Trophoblast cell (in vitro differentiated cells and primary cell): ENCODE measurements at regions not wholly inside any gene's neighbourhood (a gene's known extent, or its start where the extent isn't known, plus 50 kb on each side); places are given as distances from the start of the nearest gene placed in this dataset.
A peak's percentile ranks its signal among the peaks of the same experiment; 100 is the strongest.

Experiments
- DNase-seq, 2 donors: peaks; one replicate each; pipeline ENCODE4 v3.0.0-alpha.2; 2016
- H2AFZ ChIP-seq: 2 replicates; pipeline ENCODE4 v1.6.1; 2013; ENCODE audit warnings: low read length, moderate library complexity, mild to moderate bottlenecking; ENCODE audit not compliant: insufficient read depth, poor library complexity
- H2AK5ac ChIP-seq: 2 replicates; pipeline ENCODE4 v1.6.1; 2013; ENCODE audit warnings: mild to moderate bottlenecking, low read length
- H2BK120ac ChIP-seq: 2 replicates; pipeline ENCODE4 v1.6.1; 2013; ENCODE audit warnings: low read length, mild to moderate bottlenecking, moderate library complexity; ENCODE audit not compliant: insufficient read depth, poor library complexity
- H2BK12ac ChIP-seq: 2 replicates; pipeline ENCODE4 v1.6.1; 2013; ENCODE audit warnings: mild to moderate bottlenecking, low read length, moderate library complexity
- H2BK5ac ChIP-seq: 2 replicates; pipeline ENCODE4 v1.6.1; 2013; ENCODE audit warnings: low read length, low read depth, moderate library complexity, mild to moderate bottlenecking; ENCODE audit not compliant: poor library complexity
- H3K14ac ChIP-seq: 2 replicates; pipeline ENCODE4 v1.6.1; 2013; ENCODE audit warnings: mild to moderate bottlenecking, low read length
- H3K18ac ChIP-seq: 2 replicates; pipeline ENCODE4 v1.6.1; 2013; ENCODE audit warnings: mild to moderate bottlenecking, low read length
- H3K23ac ChIP-seq: 2 replicates; pipeline ENCODE4 v1.6.1; 2013; ENCODE audit warnings: low read length
- H3K27ac ChIP-seq: 2 replicates; pipeline ENCODE4 v1.5.1; 2013; ENCODE audit warnings: low read depth, mild to moderate bottlenecking, inconsistent platforms, low read length, moderate library complexity
- H3K27me3 ChIP-seq: 2 replicates; pipeline ENCODE4 v1.6.1; 2013; ENCODE audit warnings: inconsistent platforms, mild to moderate bottlenecking, low read length, moderate library complexity; ENCODE audit not compliant: insufficient read depth
- H3K36me3 ChIP-seq, 2 experiments: 1 replicate in 1 of 2; 2 replicates in 1 of 2; pipeline ENCODE4 v1.6.1; 2013; ENCODE audit warnings: low read length in 2 of 2, mild to moderate bottlenecking in 2 of 2, moderate library complexity in 1 of 2; ENCODE audit not compliant: insufficient read depth in 2 of 2, control insufficient read depth in 1 of 2
- H3K4ac ChIP-seq: 2 replicates; pipeline ENCODE4 v1.6.1; 2013; ENCODE audit warnings: low read depth, mild to moderate bottlenecking, low read length, moderate library complexity
- H3K4me1 ChIP-seq, 2 experiments: 1 replicate in 1 of 2; 2 replicates in 1 of 2; pipeline ENCODE4 v1.6.1; 2013; ENCODE audit warnings: low read length in 2 of 2, mild to moderate bottlenecking in 2 of 2, moderate library complexity in 1 of 2; ENCODE audit not compliant: insufficient read depth in 2 of 2, control insufficient read depth in 1 of 2
- H3K4me2 ChIP-seq: 2 replicates; pipeline ENCODE4 v1.6.1; 2013; ENCODE audit warnings: inconsistent platforms, mild to moderate bottlenecking, low read length, moderate library complexity
- H3K4me3 ChIP-seq: 2 replicates; pipeline ENCODE4 v1.5.1; 2013; ENCODE audit warnings: mild to moderate bottlenecking, low read depth, low read length, inconsistent platforms
- H3K79me1 ChIP-seq: one replicate; pipeline ENCODE4 v1.6.1; 2013; ENCODE audit warnings: low read length
- H3K79me2 ChIP-seq: 2 replicates; pipeline ENCODE4 v1.6.1; 2013; ENCODE audit warnings: low read length, mild to moderate bottlenecking; ENCODE audit not compliant: control insufficient read depth, insufficient read depth, poor library complexity
- H3K9ac ChIP-seq: 2 replicates; pipeline ENCODE4 v1.6.1; 2013; ENCODE audit warnings: mild to moderate bottlenecking, low read length
- H3K9me3 ChIP-seq: 2 replicates; pipeline ENCODE4 v1.6.1; 2013; ENCODE audit warnings: low read depth, mild to moderate bottlenecking, control low read depth, inconsistent platforms, low read length; ENCODE audit not compliant: insufficient read depth
- H4K12ac ChIP-seq: 2 replicates; pipeline ENCODE4 v1.6.1; 2013; ENCODE audit warnings: low read depth, mild to moderate bottlenecking, low read length, moderate library complexity
- H4K8ac ChIP-seq: 2 replicates; pipeline ENCODE4 v1.6.1; 2013; ENCODE audit warnings: low read depth, mild to moderate bottlenecking, low read length, moderate library complexity
- H4K91ac ChIP-seq: one replicate; pipeline ENCODE4 v1.6.1; 2013; ENCODE audit warnings: low read depth, mild to moderate bottlenecking, low read length, moderate library complexity
- WGBS: extraction: QIAGEN DNeasy Blood & Tissue Kit; methylation state at CpG from one replicate; pipeline ENCODE4 v1.1.7; 2013; ENCODE audit warnings: missing lambda C conversion rate; ENCODE audit not compliant: insufficient read length, insufficient coverage; ENCODE audit errors: extremely low coverage; 5-methylcytosine and 5-hydroxymethylcytosine counted together

DNA sequence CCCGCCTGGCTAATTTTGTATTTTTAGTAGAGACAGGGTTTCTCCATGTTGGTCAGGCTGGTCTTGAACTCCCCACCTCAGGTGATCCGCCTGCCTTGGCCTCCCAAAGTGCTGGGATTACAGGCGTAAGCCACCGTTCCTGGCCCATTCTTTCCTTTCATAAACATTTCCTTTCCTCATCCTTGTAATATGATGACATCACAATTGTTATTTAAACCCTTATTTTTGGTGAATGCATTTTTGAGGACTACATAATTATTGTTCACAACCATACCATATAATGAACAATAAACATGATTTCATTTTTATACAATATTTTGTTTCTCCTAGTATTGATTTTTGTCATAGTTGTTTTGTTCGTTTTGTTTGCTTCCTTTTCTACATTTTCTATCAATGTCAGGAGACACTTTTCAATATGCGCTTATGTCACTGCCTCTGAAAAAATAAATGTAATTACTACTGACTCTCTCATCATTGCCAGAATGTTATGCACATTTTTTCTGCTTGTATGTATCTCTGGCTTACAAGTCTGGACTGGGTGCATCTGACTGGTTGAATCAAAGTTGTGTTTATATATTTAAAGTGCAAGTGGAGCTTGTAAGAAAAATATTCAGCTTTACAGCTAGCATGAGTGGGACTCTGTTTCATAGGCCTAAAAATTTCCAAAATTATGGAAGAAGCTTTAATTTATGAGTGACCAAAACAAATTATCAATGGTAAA, 2286.3 kb upstream of the RAG2 start:
- no peaks in the 10 kb centered on the region for H3K9me3 ChIP-seq
- H3K36me3 ChIP-seq, result no peaks in the 10 kb centered on the region
- no peaks in the 10 kb centered on the region for H3K4me1 ChIP-seq
- H2AFZ ChIP-seq, result no peak overlapping the region
- no peak overlapping the region for H4K12ac ChIP-seq
- no peak for DNase-seq
- no peak overlapping the region for H2BK12ac ChIP-seq
- H3K14ac ChIP-seq, result no peak overlapping the region
- no peak overlapping the region for H4K91ac ChIP-seq
- no peak overlapping the region for H3K4ac ChIP-seq
- H2AK5ac ChIP-seq, result no peak overlapping the region
- H3K79me1 ChIP-seq, result no peaks in the 10 kb centered on the region
- H3K18ac ChIP-seq, result no peak overlapping the region
- H3K27ac ChIP-seq, result no peak overlapping the region
- no peak overlapping the region for H3K4me2 ChIP-seq
- H3K9ac ChIP-seq, result no peak overlapping the region
- no peak overlapping the region for H2BK120ac ChIP-seq
- no peak overlapping the region for H3K23ac ChIP-seq
- no peaks in the 10 kb centered on the region for H3K27me3 ChIP-seq
- no peak overlapping the region for H4K8ac ChIP-seq
- no peaks in the 10 kb centered on the region for H3K79me2 ChIP-seq
- H3K4me3 ChIP-seq, result no peak overlapping the region
- WGBS, result no CpG with 5 or more reads among the region's 6 CpGs
- H2BK5ac ChIP-seq, result no peak overlapping the region

DNA sequence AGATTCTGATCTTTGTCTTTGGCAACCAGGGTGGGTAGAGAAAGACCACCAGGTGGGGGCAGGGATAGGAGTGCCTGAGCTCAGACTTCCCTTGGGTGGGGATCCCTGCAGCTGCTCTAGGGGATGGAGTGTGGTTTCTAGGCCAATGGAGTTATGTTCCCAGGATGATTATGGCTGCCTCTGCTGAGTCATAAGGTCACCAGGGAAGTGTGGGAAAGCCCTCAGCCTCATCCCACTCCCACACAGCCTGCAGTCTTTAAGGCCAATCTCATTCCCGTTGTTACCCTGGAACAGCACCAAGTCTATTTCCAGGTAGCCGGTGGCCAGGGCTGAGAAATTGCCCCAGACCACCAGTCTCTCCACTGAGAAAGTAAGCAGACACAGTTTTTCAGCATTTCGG, 2269.3 kb upstream of the RAG2 start:
- Histone ChIP-seq H3K27me3 (no peaks in the 10 kb centered on the region), H3K4me3 (no peak overlapping the region), H3K9ac (no peak overlapping the region), H3K79me2 (no peaks in the 10 kb centered on the region), H3K36me3 (no peaks in the 10 kb centered on the region), H4K8ac (no peak overlapping the region), H3K4ac (no peak overlapping the region), H3K9me3 (no peaks in the 10 kb centered on the region), H2BK5ac (no peak overlapping the region), H4K12ac (no peak overlapping the region), H3K23ac (no peak overlapping the region), H3K79me1 (no peaks in the 10 kb centered on the region), H4K91ac (no peak overlapping the region), H2BK120ac (no peak overlapping the region), H2AK5ac (no peak overlapping the region), H2AFZ (no peak overlapping the region), H3K18ac (no peak overlapping the region), H3K14ac (no peak overlapping the region), H3K4me2 (no peak overlapping the region), H3K4me1 (no peaks in the 10 kb centered on the region), H2BK12ac (no peak overlapping the region), H3K27ac (peak overlapping the region; percentile 21)
- no CpG with 5 or more reads among the region's 3 CpGs for WGBS
- no peak for DNase-seq

DNA sequence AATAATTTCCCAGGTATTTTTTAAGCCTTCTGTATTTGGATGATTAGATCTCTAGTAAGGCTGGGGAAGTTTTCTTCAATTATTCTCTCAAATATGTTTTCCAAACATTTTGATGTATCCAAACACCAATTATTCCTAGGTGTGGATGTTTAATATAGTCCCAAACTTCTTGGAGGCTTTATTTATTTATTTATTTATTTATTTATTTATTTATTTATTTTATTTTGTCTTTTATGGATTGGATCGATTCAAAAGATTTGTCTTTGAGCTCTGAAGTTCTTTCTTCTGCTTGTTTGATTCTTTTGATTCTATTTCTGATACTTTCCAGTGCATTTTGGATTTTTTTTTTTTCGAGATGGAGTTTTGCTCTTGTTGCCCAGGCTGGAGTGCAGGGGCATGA, 2267.9 kb upstream of the RAG2 start:
- DNase-seq, result no peak
- Histone ChIP-seq H4K12ac (no peak overlapping the region), H3K79me1 (no peaks in the 10 kb centered on the region), H2AFZ (no peak overlapping the region), H3K27ac (no peak overlapping the region), H3K4ac (no peak overlapping the region), H4K91ac (no peak overlapping the region), H3K4me2 (no peak overlapping the region), H3K27me3 (no peaks in the 10 kb centered on the region), H3K4me3 (no peak overlapping the region), H2BK5ac (no peak overlapping the region), H3K79me2 (no peaks in the 10 kb centered on the region), H3K9ac (no peak overlapping the region), H3K36me3 (no peaks in the 10 kb centered on the region), H3K18ac (no peak overlapping the region), H3K23ac (no peak overlapping the region), H3K14ac (no peak overlapping the region), H3K4me1 (no peaks in the 10 kb centered on the region), H3K9me3 (no peaks in the 10 kb centered on the region), H2BK120ac (no peak overlapping the region), H4K8ac (no peak overlapping the region), H2BK12ac (no peak overlapping the region), H2AK5ac (no peak overlapping the region)
- WGBS, result no CpG with 5 or more reads among the region's 2 CpGs

DNA sequence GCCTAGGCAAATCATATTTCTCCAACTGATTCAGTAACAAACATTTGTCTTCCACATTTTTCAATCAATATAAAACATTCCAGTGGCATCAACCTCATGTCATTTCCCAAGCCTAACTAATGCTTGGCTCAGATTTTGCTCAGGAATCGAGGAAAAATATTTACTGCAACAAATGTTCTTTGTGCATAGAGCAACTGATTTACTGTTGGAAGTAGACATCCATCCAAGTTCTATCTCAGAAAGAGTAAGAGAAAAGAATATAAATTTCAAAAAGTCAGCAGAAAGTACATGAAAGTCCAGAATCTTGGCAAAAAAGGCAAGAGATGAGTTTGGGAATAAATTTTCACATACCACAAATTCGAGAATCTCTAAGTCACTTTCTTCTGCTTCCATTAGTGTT, 2245.0 kb upstream of the RAG2 start:
- Histone ChIP-seq H3K9me3 (no peaks in the 10 kb centered on the region), H3K79me1 (no peaks in the 10 kb centered on the region), H3K23ac (no peak overlapping the region), H3K4me2 (no peak overlapping the region), H3K79me2 (no peaks in the 10 kb centered on the region), H3K4ac (no peak overlapping the region), H2AFZ (no peak overlapping the region), H4K8ac (no peak overlapping the region), H3K18ac (no peak overlapping the region), H3K4me3 (no peak overlapping the region), H2BK5ac (no peak overlapping the region), H3K27me3 (no peaks in the 10 kb centered on the region), H4K91ac (no peak overlapping the region), H3K14ac (no peak overlapping the region), H4K12ac (no peak overlapping the region), H3K36me3 (no peaks in the 10 kb centered on the region), H2AK5ac (no peak overlapping the region), H3K4me1 (no peaks in the 10 kb centered on the region), H2BK120ac (no peak overlapping the region), H3K27ac (no peak overlapping the region), H2BK12ac (no peak overlapping the region), H3K9ac (no peak overlapping the region)
- no peak for DNase-seq
- no CpG with 5 or more reads among the region's 2 CpGs for WGBS
